ENCODE measurements at regions not wholly inside any gene's neighbourhood (a gene's known extent, or its start where the extent isn't known, plus 50 kb on each side); places are given as distances from the start of the nearest gene placed in this dataset.
"Not testable (repeated sequence)": the region's sequence is repeated elsewhere in the genome, so short reads cannot be mapped to it uniquely, and the experiment has no call there.

DNA sequence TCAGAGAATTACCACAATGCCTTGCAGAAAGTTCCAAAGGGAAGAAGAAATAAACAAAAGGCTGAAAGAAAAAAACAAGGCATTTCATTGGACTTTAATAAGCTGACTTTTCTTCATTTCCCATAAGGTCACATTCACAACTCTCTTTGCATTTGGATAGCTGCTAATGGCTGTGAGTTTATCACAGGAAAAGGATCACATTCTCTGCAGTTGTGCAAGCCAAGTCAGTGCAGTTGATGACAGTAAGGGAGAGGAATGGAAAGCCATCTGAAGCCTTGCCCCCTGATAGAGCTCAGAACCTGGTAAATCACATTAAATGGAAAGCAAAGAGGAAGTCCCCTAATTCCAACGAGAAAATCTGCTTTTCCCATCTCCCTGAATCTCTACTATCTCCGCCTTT, 950.6 kb downstream of the CNTNAP5 start:
- 57 to 76% (median 69%) methylated on average over 2 of the region's 2 CpGs for WGBS, 5 donors
- TF ChIP-seq EP300 (IDR thresholded peaks at IDR 0.05) (no peak), POLR2AphosphoS5 (IDR thresholded peaks at IDR 0.05) (no peak), POLR2A (IDR thresholded peaks at IDR 0.05) (no peak)
- TF ChIP-seq, protein P1, sequence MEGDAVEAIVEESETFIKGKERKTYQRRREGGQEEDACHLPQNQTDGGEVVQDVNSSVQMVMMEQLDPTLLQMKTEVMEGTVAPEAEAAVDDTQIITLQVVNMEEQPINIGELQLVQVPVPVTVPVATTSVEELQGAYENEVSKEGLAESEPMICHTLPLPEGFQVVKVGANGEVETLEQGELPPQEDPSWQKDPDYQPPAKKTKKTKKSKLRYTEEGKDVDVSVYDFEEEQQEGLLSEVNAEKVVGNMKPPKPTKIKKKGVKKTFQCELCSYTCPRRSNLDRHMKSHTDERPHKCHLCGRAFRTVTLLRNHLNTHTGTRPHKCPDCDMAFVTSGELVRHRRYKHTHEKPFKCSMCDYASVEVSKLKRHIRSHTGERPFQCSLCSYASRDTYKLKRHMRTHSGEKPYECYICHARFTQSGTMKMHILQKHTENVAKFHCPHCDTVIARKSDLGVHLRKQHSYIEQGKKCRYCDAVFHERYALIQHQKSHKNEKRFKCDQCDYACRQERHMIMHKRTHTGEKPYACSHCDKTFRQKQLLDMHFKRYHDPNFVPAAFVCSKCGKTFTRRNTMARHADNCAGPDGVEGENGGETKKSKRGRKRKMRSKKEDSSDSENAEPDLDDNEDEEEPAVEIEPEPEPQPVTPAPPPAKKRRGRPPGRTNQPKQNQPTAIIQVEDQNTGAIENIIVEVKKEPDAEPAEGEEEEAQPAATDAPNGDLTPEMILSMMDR (IDR thresholded peaks at IDR 0.05): no peak
- Histone ChIP-seq H3K4me3 (no peak overlapping the region), H3K4me1 (no peaks in the 10 kb centered on the region), H3K9me3 (no peaks in the 10 kb centered on the region), H3K27me3 (no peaks in the 10 kb centered on the region), H3K27ac (no peak overlapping the region), H3K36me3 (no peaks in the 10 kb centered on the region)
- intact Hi-C loops (cut with DNase I; ENCODE audit: low total_unique reads): no loop called here
- DNase-seq: no peak

DNA sequence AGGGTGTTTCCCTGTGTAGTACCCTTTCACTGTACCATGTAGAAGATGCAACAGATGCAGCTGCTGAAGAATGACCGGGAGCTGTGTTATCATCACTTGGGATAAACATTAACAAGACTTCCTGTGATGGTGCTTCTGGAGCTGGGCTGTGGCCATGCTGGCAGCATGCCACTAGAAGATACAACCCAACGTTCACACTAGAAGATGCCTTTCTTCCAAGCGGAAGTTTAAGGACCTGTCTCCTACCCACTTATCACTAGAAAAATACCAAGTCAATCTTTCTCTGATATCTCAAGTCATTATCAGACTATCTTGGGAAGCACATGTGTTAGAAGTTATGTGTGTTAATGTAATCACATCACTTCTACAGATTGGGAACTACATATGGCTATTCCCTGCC, 953.5 kb downstream of the CNTNAP5 start:
- intact Hi-C loops (cut with DNase I; ENCODE audit: low total_unique reads): no loop called here
- no peak for DNase-seq
- no peak overlapping the region for H3K4me3 ChIP-seq
- TF ChIP-seq POLR2AphosphoS5 (IDR thresholded peaks at IDR 0.05) (no peak), POLR2A (IDR thresholded peaks at IDR 0.05) (no peak), EP300 (IDR thresholded peaks at IDR 0.05) (no peak)
- TF ChIP-seq, protein P1 (IDR thresholded peaks at IDR 0.05): no peak
- WGBS, 5 donors: 30 to 43% (median 38%) methylated on average over 3 of the region's 3 CpGs
- H3K9me3 ChIP-seq: no peaks in the 10 kb centered on the region
- no peaks in the 10 kb centered on the region for H3K36me3 ChIP-seq
- no peak overlapping the region for H3K27ac ChIP-seq
- H3K27me3 ChIP-seq: no peaks in the 10 kb centered on the region
- H3K4me1 ChIP-seq: no peaks in the 10 kb centered on the region

DNA sequence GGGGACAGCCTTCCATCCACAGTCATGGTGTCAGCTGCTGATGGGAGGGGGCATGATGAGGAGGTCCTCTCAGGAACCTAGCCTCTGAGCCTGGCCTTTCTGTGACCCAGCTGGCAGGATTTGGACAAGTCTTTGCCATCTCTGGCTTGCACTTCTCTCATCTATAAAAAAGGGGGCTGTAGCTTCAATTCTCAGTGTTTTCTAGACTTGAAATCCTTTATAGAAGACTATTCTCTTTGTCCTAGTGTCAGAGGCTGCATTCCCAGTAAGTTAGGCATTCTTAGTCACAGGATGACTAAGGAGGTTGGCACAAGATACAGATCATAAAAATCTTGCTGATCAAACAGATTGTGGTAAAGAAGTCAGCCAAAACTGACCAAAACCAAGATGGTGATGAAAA, 958.5 kb downstream of the CNTNAP5 start:
- Histone ChIP-seq H3K36me3 (no peaks in the 10 kb centered on the region), H3K4me3 (no peak overlapping the region), H3K9me3 (peaks cover 0 to 9% (median 0%) of the 10 kb centered on the region in 4 donors), H3K27ac (no peak overlapping the region), H3K4me1 (no peaks in the 10 kb centered on the region), H3K27me3 (no peaks in the 10 kb centered on the region)
- intact Hi-C loops (cut with DNase I; ENCODE audit: low total_unique reads): no loop called here
- no peak for TF ChIP-seq POLR2A (IDR thresholded peaks at IDR 0.05)
- no peak for TF ChIP-seq EP300 (IDR thresholded peaks at IDR 0.05)
- TF ChIP-seq POLR2AphosphoS5 (IDR thresholded peaks at IDR 0.05): no peak
- TF ChIP-seq, protein P1 (IDR thresholded peaks at IDR 0.05): no peak
- no peak for DNase-seq

DNA sequence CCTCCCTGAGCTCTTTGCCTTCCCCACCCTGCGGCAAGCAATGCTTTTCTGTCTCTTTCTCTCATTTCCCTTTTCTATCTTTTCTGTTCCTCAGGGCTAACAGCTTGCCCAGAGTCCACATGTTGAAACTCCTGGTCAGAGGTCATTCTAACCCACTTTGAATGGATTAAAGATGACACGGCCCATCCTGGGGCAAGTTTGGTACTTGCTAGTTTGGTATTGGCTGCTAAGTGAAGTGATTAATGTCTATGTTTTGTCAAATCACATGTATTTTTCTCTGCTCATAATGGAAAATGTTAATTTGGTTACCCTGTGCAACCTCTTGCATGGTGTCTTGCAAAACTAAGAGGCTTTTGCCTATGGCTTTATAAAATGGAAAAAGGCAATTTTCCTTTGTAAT, 960.2 kb downstream of the CNTNAP5 start:
- TF ChIP-seq POLR2AphosphoS5 (IDR thresholded peaks at IDR 0.05) (no peak), EP300 (IDR thresholded peaks at IDR 0.05) (no peak)
- Histone ChIP-seq H3K27me3 (no peaks in the 10 kb centered on the region), H3K4me3 (no peak overlapping the region), H3K4me1 (no peaks in the 10 kb centered on the region), H3K9me3 (peaks cover 0 to 9% (median 0%) of the 10 kb centered on the region in 4 donors), H3K27ac (no peak overlapping the region), H3K36me3 (no peaks in the 10 kb centered on the region)
- 66 to 75% (median 67%) methylated on average over 2 of the region's 2 CpGs for WGBS, 5 donors
- DNase-seq: no peak
- intact Hi-C loops (cut with DNase I; ENCODE audit: low total_unique reads): no loop called here

DNA sequence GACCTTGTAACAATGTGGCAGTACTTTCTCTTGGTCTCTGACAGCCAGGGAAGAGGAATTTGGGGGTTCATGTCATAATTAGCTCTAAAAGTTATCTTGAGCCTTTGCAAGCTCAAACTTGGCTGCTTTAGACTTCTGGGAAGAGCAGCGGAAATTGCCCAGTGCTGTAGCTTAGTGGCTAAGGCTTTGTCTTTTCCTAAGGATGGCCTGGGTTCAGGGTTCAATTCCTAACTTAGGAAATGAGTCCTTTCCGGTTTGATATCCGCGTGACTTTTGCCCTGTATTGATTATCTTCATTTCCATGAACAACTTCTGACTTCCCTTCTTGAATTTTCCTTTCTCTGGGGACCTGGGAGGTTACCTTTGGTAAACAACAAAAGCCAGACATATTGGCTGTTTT, 961.0 kb downstream of the CNTNAP5 start:
- Histone ChIP-seq H3K9me3 (peaks cover 0 to 9% (median 0%) of the 10 kb centered on the region in 4 donors), H3K4me1 (no peaks in the 10 kb centered on the region), H3K27ac (no peak overlapping the region), H3K4me3 (no peak overlapping the region), H3K36me3 (no peaks in the 10 kb centered on the region), H3K27me3 (no peaks in the 10 kb centered on the region)
- no peak for TF ChIP-seq EP300 (IDR thresholded peaks at IDR 0.05)
- no peak for TF ChIP-seq POLR2AphosphoS5 (IDR thresholded peaks at IDR 0.05)
- TF ChIP-seq, protein P1 (IDR thresholded peaks at IDR 0.05): no peak
- no peak for TF ChIP-seq POLR2A (IDR thresholded peaks at IDR 0.05)
- no peak for DNase-seq
- 48 to 84% (median 62%) methylated on average over 4 of the region's 4 CpGs for WGBS, 5 donors
- intact Hi-C loops (cut with DNase I; ENCODE audit: low total_unique reads): no loop called here

DNA sequence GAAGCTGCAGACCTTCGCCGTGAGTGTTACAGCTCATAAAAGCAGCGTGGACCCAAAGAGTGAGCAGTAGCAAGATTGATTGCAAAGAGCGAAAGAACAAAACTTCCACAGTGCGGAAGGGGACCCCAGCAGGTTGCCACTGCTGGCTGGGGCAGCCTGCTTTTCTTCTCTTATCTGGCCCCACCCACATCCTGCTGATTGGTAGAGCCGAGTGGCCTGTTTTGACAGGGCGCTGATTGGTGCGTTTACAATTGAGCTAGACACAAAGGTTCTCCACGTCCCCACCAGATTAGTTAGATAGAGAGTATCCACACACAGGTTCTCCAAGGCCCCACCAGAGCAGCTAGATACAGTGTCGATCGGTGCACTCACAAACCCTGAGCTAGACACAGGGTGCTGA, 961.8 kb downstream of the CNTNAP5 start:
- intact Hi-C loops (cut with DNase I; ENCODE audit: low total_unique reads); H3K4me3 ChIP-seq; H3K36me3 ChIP-seq; H3K4me1 ChIP-seq; H3K27me3 ChIP-seq; DNase-seq; H3K27ac ChIP-seq; H3K9me3 ChIP-seq: not testable (repeated sequence)
- 70 to 79% (median 78%) methylated on average over 11 of the region's 11 CpGs for WGBS, 5 donors

DNA sequence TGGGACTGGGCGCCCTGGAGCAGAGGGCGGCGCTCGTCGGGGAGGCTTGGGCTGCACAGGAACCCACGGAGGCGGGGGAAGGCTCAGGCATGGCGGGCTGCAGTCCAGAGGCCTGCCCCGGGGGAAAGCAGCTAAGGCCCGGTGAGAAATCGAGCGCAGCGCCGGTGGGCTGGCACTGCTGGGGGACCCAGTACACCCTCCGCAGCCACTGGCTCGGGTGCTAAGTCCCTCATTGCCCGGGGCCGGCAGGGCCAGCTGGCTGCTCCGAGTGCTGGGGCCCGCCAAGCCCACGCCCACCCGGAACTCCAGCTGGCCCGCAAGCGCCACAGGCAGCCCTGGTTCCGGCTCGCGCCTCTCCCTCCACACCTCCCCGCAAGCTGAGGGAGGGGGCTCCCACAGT, 962.3 kb downstream of the CNTNAP5 start:
- H3K27me3 ChIP-seq; H3K4me3 ChIP-seq; H3K9me3 ChIP-seq; H3K36me3 ChIP-seq; intact Hi-C loops (cut with DNase I; ENCODE audit: low total_unique reads); DNase-seq; H3K27ac ChIP-seq; H3K4me1 ChIP-seq: not testable (repeated sequence)
- WGBS, 5 donors: 86 to 98% (median 96%) methylated on average over 8 to 28 of the region's 28 CpGs

Measured in stomach (tissue), 8 donors.